GM19452 (cell line): ENCODE measurements at regions not wholly inside any gene's neighbourhood (a gene's known extent, or its start where the extent isn't known, plus 50 kb on each side); places are given as distances from the start of the nearest gene placed in this dataset.

Experiments
- ATAC-seq: cut with Tn5 transposase; IDR thresholded peaks from one replicate; pipeline ENCODE4 v1.9.1; 2021; ENCODE audit not compliant: unreplicated experiment

GRCh38 chr20:24718277-24718676, 230.8 kb upstream of the CST7 start:
- ATAC-seq, result no peak

GRCh38 chr20:24718696-24719095, 230.4 kb upstream of the CST7 start:
- no peak for ATAC-seq

- ATAC-seq, result no peak
Observed at GRCh38 chr20:24720957-24721356, 228.1 kb upstream of the CST7 start.

- no peak for ATAC-seq
Observed at GRCh38 chr20:24721891-24722568, 227.0 kb upstream of the CST7 start.

GRCh38 chr20:24722586-24722985, 226.5 kb upstream of the CST7 start:
- no peak for ATAC-seq

GRCh38 chr20:24723186-24723585, 225.9 kb upstream of the CST7 start:
- no peak for ATAC-seq

- ATAC-seq, result no peak
Observed at GRCh38 chr20:24723647-24724352, 225.3 kb upstream of the CST7 start.

GRCh38 chr20:24724982-24725533, 224.0 kb upstream of the CST7 start:
- no peak for ATAC-seq

- ATAC-seq, result no peak
Observed at GRCh38 chr20:24727795-24728194, 221.3 kb upstream of the CST7 start.

GRCh38 chr20:24729896-24730605, 219.0 kb upstream of the CST7 start:
- no peak for ATAC-seq

- ATAC-seq, result no peak
Observed at GRCh38 chr20:24730750-24731149, 218.3 kb upstream of the CST7 start.

- ATAC-seq, result no peak
Observed at GRCh38 chr20:24731312-24731711, 217.8 kb upstream of the CST7 start.

GRCh38 chr20:24732076-24732475, 217.0 kb upstream of the CST7 start:
- no peak for ATAC-seq

- no peak for ATAC-seq
Observed at GRCh38 chr20:24732599-24732998, 216.5 kb upstream of the CST7 start.

GRCh38 chr20:24733416-24733815, 215.7 kb upstream of the CST7 start:
- no peak for ATAC-seq

GRCh38 chr20:24734139-24734538, 214.9 kb upstream of the CST7 start:
- no peak for ATAC-seq

- ATAC-seq, result no peak
Observed at GRCh38 chr20:24735263-24735662, 213.8 kb upstream of the CST7 start.

GRCh38 chr20:24736131-24736843, 212.8 kb upstream of the CST7 start:
- no peak for ATAC-seq

- ATAC-seq, result no peak
Observed at GRCh38 chr20:24736844-24737211, 212.2 kb upstream of the CST7 start.

- no peak for ATAC-seq
Observed at GRCh38 chr20:24737212-24737850, 211.7 kb upstream of the CST7 start.
